Effector memory CD8-positive, alpha-beta T cell (primary cell): ENCODE measurements at regions not wholly inside any gene's neighbourhood (a gene's known extent, or its start where the extent isn't known, plus 50 kb on each side); places are given as distances from the start of the nearest gene placed in this dataset.
"Not testable (repeated sequence)": the region's sequence is repeated elsewhere in the genome, so short reads cannot be mapped to it uniquely, and the experiment has no call there.

Experiments used
- ATAC-seq: fragments of 150-1000 bp; cut with Tn5 transposase; replicated peaks from 2 replicates; pipeline ENCODE4 v1.10.0; 2021; ENCODE audit warnings: mild to moderate bottlenecking, moderate library complexity
- DNase-seq, 3 experiments: peaks; one replicate each; pipeline ENCODE4 v3.0.0; 2021
- H3K27ac Mint-ChIP-seq, 2 donors: one replicate each; pipeline ENCODE4 v1.8.0; 2022; ENCODE audit warnings: mild to moderate bottlenecking in 2 of 2, mixed read lengths in 2 of 2, moderate library complexity in 2 of 2
- H3K27me3 Mint-ChIP-seq, 2 donors: one replicate each; pipeline ENCODE4 v1.8.0; 2022; ENCODE audit warnings: mixed read lengths in 2 of 2
- H3K36me3 Mint-ChIP-seq: one replicate; pipeline ENCODE4 v1.8.0; 2022; ENCODE audit warnings: mild to moderate bottlenecking, moderate library complexity, mixed read lengths; ENCODE audit not compliant: insufficient read depth
- H3K4me1 Mint-ChIP-seq, 2 donors: one replicate each; pipeline ENCODE4 v1.8.0; 2022; ENCODE audit warnings: low read depth in 2 of 2, mixed read lengths in 2 of 2
- H3K4me3 Mint-ChIP-seq, 2 donors: one replicate each; pipeline ENCODE4 v1.8.0; 2022; ENCODE audit warnings: mild to moderate bottlenecking in 2 of 2, mixed read lengths in 2 of 2, moderate library complexity in 2 of 2
- H3K9me3 Mint-ChIP-seq, 2 donors: one replicate each; pipeline ENCODE4 v1.8.0; 2022; ENCODE audit warnings: mixed read lengths in 2 of 2

GRCh38 chr10:26919156-26919860 is 58.5 kb upstream of the ABI1 start:
- H3K36me3 Mint-ChIP-seq, H3K9me3 Mint-ChIP-seq, ATAC-seq, H3K4me3 Mint-ChIP-seq, H3K4me1 Mint-ChIP-seq, DNase-seq, H3K27ac Mint-ChIP-seq: not testable (repeated sequence)
- peaks cover 22 to 28% of the 10 kb centered on the region in 2 donors for H3K27me3 Mint-ChIP-seq

- H3K36me3 Mint-ChIP-seq: no peaks in the 10 kb centered on the region
- H3K4me3 Mint-ChIP-seq: no peak overlapping the region
- no peak for ATAC-seq
- no peak for DNase-seq
- no peaks in the 10 kb centered on the region for H3K4me1 Mint-ChIP-seq
- no peaks in the 10 kb centered on the region for H3K9me3 Mint-ChIP-seq
- no peak overlapping the region for H3K27ac Mint-ChIP-seq
- peaks cover 13 to 14% of the 10 kb centered on the region in 2 donors for H3K27me3 Mint-ChIP-seq
These were observed 54.1 kb upstream of the ABI1 start for GRCh38 chr10:26914898-26915297.

GRCh38 chr10:26911811-26912461 is 51.2 kb upstream of the ABI1 start:
- no peak for DNase-seq
- no peak overlapping the region for H3K27ac Mint-ChIP-seq
- peaks cover 3 to 8% of the 10 kb centered on the region in 2 donors for H3K27me3 Mint-ChIP-seq
- no peaks in the 10 kb centered on the region for H3K36me3 Mint-ChIP-seq
- no peak for ATAC-seq
- no peaks in the 10 kb centered on the region for H3K9me3 Mint-ChIP-seq
- H3K4me3 Mint-ChIP-seq: no peak overlapping the region
- H3K4me1 Mint-ChIP-seq: no peaks in the 10 kb centered on the region
